ENCODE measurements at regions not wholly inside any gene's neighbourhood (a gene's known extent, or its start where the extent isn't known, plus 50 kb on each side); places are given as distances from the start of the nearest gene placed in this dataset.

DNA sequence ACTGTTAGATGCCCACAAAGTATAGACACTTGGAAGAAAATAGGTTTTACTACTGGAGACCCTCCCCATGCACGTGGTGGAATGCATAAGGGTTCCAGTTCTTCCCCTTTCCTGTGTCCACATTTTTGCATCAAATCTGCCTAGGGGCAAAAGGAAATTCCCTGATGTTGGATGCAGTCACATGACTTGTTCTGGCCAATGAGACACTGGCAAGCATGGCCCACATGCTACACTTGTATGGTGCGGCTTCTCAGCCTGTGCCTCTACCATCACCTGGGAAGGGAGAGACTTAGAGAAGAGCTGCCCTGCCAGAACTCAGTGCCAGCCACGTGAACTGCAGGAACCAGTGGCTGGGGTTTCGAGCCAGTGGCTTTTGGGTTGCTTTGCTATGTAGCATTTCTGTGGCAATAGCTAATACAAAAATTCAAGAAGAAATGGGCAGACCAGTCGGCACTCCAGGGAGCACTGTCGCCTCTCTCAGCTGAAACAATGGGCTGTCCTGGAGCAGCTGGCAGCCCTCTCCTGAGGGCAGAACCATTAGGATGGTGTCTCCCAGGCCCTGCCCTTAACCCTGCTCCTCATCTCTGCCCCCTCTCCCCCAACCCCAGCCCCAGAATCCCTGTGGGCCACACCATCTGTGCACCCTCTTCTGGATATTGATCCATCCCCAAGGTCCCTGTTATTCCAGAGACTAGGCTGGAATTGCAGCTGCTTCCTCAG is 634.0 kb downstream of the UQCRFS1 start:
- TF ChIP-seq, protein P1, sequence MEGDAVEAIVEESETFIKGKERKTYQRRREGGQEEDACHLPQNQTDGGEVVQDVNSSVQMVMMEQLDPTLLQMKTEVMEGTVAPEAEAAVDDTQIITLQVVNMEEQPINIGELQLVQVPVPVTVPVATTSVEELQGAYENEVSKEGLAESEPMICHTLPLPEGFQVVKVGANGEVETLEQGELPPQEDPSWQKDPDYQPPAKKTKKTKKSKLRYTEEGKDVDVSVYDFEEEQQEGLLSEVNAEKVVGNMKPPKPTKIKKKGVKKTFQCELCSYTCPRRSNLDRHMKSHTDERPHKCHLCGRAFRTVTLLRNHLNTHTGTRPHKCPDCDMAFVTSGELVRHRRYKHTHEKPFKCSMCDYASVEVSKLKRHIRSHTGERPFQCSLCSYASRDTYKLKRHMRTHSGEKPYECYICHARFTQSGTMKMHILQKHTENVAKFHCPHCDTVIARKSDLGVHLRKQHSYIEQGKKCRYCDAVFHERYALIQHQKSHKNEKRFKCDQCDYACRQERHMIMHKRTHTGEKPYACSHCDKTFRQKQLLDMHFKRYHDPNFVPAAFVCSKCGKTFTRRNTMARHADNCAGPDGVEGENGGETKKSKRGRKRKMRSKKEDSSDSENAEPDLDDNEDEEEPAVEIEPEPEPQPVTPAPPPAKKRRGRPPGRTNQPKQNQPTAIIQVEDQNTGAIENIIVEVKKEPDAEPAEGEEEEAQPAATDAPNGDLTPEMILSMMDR (IDR thresholded peaks at IDR 0.05) = no peak
- TF ChIP-seq POLR2A (IDR thresholded peaks at IDR 0.05) (no peak), EP300 (IDR thresholded peaks at IDR 0.05) (no peak)
